ENCODE measurements at regions not wholly inside any gene's neighbourhood (a gene's known extent, or its start where the extent isn't known, plus 50 kb on each side); places are given as distances from the start of the nearest gene placed in this dataset.
A peak's percentile ranks its signal among the peaks of the same experiment; 100 is the strongest.
"Not testable (repeated sequence)": the region's sequence is repeated elsewhere in the genome, so short reads cannot be mapped to it uniquely, and the experiment has no call there.

DNA sequence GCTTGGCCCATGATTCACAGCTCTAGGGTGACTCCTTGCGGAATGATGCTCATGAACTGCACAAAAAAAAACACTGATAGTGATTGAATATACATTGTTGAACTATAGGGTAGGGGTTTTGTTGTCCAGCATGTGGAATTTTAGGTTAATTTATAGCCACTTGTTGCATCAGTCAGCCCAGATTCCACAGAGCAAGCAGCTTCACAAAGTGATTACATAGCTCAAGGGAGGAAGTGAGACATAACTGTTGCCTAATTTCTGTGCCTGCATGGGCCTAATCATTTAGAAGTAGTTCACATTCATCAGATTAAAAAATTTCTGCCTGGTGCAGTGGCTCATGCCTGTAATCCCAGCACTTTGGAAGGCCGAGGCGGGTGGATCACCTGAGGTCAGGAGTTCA, 142.2 kb upstream of the ZNF722 start:
- not testable (repeated sequence) for DNase-seq

DNA sequence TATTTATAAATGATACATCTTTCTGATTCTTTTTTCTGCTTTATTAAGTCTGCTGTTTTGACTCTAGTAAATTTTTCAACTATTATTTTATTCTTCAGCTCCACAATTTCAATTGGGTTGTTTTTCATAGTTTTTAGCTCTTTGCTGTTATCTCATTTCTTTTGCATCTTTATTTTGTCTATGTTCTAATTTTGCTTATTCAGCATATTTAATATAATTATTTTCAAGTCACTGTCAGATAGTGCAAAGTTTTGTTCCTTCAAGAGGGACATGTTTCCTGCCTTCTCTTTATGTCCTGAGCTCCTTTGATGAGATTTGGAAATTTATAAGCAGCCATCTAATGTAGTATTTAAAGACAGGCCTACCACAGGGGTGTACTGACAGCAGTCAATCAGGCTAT, 131.5 kb upstream of the ZNF722 start:
- DNase-seq, result no peak

DNA sequence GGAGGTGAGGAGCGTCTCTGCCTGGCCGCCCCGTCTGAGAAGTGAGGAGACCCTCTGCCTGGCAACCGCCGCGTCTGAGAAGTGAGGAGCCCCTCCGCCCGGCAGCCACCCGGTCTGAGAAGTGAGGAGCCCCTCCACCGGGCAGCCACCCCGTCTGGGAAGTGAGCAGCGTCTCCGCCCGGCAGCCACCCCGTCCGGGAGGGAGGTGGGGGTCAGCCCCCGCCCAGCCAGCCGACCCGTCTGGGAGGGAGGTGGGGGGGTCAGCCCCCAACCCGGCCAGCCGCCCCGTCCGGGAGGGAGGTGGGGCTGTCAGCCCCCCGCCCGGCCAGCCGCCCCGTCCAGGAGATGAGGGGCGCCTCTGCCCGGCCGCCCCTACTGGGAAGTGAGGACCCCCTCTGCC, 124.4 kb upstream of the ZNF722 start:
- not testable (repeated sequence) for DNase-seq

DNA sequence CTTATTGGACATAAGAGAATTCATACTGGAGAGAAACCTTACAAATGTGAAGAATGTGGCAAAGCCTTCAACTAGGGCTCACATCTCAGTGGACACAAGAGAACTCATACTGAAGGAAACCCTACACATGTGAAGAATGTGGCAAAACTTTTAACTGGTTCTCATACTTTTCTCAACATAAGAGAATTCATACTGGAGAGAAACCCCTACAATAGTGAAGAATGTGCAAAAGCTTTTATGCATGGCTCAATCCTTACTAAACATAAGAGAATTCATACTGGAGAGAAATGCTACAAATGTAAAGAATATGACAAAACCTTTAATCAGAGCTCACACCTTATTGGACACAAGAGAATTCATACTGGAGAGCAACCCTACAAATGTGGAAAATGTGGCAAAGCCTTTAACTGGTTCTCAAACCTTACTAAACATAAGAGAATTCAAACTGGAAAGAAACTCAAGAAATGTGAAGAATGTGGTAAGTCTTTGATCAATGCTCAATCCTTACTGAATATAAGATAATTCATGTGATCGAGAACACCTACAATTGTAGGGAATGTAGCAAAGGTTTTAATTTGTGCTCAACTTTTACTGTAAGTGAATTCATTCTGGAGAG, 121.8 kb upstream of the ZNF722 start:
- DNase-seq, result no peak

DNA sequence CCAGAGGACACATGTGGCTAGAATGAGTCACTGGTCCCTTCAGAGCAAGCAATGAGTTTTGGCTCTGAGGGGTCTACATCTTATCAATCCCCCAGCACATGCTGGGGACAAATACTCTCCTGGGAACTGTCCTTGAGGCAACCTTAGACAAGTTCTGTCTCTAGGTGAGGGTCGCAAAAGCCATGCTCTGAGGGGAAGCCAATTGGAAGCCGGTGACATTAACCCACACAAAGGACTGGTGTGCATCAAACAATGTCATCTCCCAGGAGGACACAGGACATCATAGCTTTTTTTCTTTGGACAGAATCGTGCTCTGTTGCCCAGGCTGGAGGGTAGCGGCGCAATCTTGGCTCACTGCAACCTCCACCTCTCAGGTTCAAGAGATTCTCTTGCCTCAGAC, 111.6 kb upstream of the ZNF722 start:
- DNase-seq, result no peak

DNA sequence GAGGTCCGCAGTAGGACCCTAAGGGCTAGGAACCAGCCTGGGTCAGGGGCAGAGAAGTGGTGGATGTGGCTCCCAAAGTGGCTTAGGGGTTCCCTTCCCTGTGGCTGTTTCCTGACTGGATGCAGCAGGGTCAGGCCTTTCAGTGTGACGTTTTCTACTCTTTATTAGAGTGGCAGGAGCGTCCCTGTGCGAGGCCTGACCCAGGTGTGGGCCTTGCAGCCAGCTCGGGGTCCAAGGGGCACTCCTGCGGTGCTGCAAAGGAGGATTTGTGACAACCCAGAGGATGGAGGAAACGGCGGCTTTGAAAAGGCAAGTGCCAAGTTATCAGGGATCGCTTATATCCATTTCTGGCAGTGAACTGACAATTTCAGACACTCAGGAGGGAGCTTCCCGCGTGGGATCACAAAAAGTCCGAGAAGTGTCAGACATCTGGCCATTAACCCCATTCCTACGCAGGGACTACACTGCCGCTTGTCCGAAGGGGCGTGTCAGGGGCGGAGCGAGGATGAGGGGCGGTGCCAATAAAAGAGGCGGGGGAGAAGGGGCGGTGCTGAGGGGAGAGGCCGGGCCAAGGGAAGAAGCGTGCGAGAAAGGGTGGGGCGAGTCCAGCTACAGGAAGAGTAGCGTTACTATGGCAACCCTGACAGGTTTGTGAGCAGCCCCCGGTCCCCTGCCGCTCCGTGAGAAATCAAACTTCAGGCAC, 98.8 kb upstream of the ZNF722 start:
- DNase-seq, result peak; percentile 75

DNA sequence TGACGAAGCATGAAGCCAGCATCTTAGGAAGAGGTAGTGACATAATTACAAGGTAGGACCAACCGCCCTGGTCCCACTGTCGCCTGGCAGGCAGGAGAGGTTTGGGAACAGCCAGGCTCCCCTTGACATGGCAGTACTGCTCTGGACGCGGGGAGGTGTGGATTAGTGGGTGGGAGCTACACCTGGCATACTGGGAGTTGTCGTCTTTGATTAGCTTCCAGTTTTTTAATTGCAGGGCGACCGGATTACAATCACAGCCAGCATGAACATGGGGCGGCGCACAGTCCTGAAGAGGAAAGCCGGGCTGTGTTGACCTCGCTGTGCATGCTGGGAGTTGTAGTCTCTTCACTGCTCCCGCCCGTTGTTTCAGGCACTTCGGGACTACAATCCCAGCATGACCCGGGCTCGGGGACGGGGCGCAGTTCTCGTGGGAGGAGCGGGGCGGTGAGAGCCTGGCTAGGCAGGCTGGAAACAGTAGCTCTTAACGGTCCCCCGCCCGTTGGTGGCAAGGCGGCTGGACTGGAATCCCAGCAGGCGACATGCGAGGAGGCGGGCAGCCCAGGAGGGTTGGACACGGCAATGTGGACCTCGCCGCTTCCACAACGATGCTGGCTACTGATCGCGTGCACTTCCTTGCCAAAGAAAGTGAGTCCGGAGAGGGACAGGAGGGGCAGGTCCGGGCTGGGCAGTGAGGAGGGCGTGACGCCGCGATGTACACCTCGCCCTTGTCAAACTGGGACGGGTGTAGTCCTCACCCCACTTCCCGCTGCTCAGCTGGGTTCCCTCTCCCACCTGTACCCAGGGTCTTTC, 98.0 kb upstream of the ZNF722 start:
- peak; percentile 86 for DNase-seq

DNA sequence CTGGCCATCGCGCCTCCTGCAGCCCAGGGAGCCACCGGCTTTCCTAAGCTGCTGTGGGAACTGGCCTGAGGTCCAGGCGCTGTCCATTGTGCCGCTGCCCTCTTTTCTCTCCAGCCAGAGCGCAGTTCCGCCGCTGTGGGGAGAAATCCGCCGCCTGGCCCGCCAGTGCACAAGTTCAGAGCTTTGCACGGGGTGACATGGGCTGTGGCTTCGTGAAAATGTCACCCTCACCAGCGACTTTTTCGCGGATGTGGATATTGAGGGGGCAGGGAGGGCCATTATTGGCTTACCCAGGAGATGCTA, 97.5 kb upstream of the ZNF722 start:
- DNase-seq, result not testable (repeated sequence)

DNA sequence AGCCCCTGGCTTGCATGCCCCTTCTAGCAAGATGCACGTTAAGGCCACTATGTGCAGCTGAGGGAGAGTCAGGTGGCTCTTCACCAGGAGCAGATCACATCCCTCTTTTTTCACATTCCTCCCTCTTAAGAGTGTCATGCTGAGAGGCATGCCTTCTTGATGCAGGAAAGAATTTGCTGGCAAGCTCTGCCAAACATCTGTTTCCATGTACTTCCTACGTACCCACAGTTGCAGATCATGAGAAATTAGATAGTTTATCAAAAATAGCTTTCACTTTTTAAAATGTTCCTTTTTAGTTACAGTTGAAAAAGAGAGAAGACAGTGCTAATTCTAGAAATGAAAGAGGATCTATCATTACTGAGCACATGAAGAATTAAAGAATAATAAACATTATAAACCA, 79.7 kb upstream of the ZNF722 start:
- no peak for DNase-seq

DNA sequence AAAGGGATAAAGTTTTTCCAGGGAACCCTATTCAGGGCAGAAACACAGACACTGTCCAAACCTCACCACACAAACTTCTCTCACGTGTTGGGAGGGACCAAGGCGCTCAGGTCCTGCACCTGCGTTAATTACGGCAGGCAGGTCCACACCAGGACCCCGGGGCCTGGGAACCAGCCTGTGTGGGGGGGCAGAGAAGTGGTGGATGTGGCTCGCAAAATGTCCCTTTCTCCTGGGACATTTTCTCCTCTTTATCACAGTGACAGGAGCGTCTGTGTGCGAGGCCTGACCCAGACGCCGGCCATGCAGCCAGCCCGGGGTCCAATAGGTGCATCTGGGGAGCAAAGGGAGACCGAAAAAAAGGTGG, 73.4 kb upstream of the ZNF722 start:
- DNase-seq, result no peak

DNA sequence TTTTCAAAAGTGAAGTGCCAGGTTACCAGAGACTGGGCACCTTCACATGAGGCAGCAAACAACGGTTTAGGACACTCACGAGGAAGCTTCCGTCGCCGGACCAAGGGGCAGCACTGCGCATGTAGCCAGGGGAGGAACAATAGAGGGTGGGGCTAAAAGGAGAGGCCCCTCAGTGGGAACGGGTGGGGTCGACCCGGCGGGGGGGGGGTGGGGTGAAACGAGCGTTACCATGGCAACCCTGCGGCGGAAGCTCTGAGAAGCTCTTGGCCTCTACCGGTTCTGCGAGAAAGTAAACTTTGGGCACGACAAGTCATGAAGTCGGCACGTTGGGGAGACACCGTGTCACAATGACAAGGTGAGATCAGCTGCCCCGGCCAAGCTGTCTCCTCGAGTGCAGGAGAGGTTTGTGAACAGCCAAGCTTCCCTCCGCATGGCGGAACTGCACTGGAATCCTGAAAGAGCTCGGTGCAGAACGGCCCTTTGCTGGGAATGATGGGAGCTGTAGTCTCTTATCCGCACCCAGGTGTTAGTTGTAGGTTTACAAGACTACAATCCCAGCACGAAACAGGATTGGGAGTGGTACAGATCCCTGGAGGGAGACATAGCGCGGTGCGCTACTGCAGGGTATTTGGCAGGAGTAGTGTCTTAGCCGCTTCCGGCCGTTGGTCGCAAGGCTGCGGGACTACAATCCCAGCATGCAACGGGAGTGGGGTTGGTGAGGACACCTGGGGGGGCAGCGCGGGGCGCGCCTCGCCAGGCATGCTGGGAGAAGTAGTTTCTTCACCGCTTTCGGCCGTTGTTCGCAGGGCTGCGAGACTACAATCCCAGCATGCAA, 72.8 kb upstream of the ZNF722 start:
- peak; percentile 86 for DNase-seq

DNA sequence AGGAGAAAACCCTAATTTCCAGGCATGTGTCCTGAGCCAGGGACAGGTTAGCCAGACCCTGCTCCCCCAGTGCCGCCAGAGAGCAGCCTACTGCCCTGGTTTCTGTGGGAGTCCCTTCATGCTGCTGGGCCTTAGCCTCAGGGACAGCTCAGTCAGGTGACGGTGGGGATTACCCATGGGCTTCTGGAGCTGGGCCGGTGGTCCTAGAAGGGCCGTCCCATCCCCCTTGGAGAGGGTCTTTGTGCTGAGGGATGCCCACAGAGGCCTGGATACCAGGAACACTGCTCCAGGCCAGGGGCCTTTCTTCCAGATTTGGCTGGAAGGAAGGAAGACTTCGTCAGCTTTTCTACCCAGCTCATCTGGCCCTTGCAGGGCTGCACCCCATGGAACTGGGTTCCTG, 71.4 kb upstream of the ZNF722 start:
- DNase-seq, result no peak

DNA sequence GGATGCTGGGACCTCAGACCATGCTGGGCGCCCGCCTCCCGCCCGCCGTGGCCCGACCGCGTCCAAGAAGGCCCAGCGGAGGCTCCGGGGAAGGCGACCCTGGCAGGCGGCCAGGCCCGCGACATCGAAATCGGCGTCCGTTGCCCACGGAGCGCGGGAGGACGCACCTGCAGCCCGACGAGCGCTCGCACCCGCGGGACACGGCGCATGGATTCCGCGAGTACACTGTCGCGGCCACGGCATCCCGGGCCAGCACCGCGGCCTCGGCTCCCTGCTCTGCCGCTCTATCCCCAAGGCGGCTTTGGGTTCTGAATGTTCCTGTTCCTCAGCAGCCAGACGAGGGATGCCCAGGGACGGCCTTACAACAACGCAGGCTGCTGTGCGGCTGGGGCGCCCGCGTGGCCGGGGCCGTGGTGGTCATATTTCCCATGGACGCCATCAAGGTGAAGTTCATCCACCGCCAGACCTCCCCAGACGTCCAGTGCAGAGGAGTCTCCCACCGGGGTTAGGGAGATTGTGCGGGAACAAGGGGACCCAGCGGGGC, 67.5 kb upstream of the ZNF722 start:
- no peak for DNase-seq

DNA sequence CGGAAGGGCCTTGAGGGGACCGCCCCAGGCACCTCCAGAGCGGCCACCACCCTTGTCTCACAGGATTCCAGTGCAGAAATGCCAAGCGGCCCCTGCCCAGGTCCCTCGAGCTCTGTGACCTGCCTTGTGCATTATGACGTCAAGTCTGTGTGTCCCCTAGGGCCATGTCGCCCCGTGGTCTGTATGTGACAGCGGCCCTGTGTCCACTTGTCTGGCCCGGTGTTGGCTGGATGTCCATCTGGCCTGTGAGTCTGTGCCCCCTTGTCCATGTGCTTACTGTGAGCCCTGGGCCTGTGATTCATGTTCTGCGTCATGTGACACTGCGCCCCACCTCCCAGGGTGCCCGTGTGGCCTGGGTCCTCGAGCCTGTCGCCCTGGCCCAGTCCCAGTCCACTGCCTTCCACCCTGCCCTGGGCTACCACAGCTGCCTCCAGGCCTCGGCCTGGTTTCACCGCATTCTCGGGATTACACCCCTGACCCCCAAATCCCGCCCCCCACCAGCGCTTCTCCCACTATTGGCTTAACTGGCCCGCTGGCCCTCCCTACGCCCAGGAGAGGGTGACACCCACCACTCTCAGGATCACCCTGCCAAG, 66.6 kb upstream of the ZNF722 start:
- DNase-seq, result no peak
